ENCODE measurements at regions not wholly inside any gene's neighbourhood (a gene's known extent, or its start where the extent isn't known, plus 50 kb on each side); places are given as distances from the start of the nearest gene placed in this dataset.

- DNase-seq (ENCODE audit: low read depth, low spot score) = no peak
- in situ Hi-C loops (cut with HindIII; ENCODE audit: low pct_unique_long_range_greater_than_20kb, low sequenced_read_pairs) = no loop called here
Measured at GRCh38 chr14:30299915-30300314, 259.0 kb upstream of the G2E3 start.

- in situ Hi-C loops (cut with HindIII; ENCODE audit: low pct_unique_long_range_greater_than_20kb, low sequenced_read_pairs) = no loop called here
- no peak for DNase-seq (ENCODE audit: low read depth, low spot score)
Measured at GRCh38 chr14:30303350-30303749, 255.6 kb upstream of the G2E3 start.

GRCh38 chr14:30305346-30305745 lies 253.6 kb upstream of the G2E3 start:
- no peak for DNase-seq (ENCODE audit: low read depth, low spot score)
- in situ Hi-C loops (cut with HindIII; ENCODE audit: low pct_unique_long_range_greater_than_20kb, low sequenced_read_pairs) = no loop called here

GRCh38 chr14:30309405-30309804 lies 249.6 kb upstream of the G2E3 start:
- no peak for DNase-seq (ENCODE audit: low read depth, low spot score)
- in situ Hi-C loops (cut with HindIII; ENCODE audit: low pct_unique_long_range_greater_than_20kb, low sequenced_read_pairs) = no loop called here

GRCh38 chr14:30312214-30312613 lies 246.7 kb upstream of the G2E3 start:
- in situ Hi-C loops (cut with HindIII; ENCODE audit: low pct_unique_long_range_greater_than_20kb, low sequenced_read_pairs) = no loop called here
- no peak for DNase-seq (ENCODE audit: low read depth, low spot score)

GRCh38 chr14:30317729-30318128 lies 241.2 kb upstream of the G2E3 start:
- in situ Hi-C loops (cut with HindIII; ENCODE audit: low pct_unique_long_range_greater_than_20kb, low sequenced_read_pairs) = no loop called here
- no peak for DNase-seq (ENCODE audit: low read depth, low spot score)

GRCh38 chr14:30322819-30323218 lies 236.1 kb upstream of the G2E3 start:
- DNase-seq (ENCODE audit: low read depth, low spot score) = no peak
- in situ Hi-C loops (cut with HindIII; ENCODE audit: low pct_unique_long_range_greater_than_20kb, low sequenced_read_pairs) = no loop called here

- in situ Hi-C loops (cut with HindIII; ENCODE audit: low pct_unique_long_range_greater_than_20kb, low sequenced_read_pairs) = no loop called here
- no peak for DNase-seq (ENCODE audit: low read depth, low spot score)
Measured at GRCh38 chr14:30330033-30330432, 228.9 kb upstream of the G2E3 start.

GRCh38 chr14:30330445-30330844 lies 228.5 kb upstream of the G2E3 start:
- in situ Hi-C loops (cut with HindIII; ENCODE audit: low pct_unique_long_range_greater_than_20kb, low sequenced_read_pairs) = no loop called here
- peak; percentile 33 for DNase-seq (ENCODE audit: low read depth, low spot score)

GRCh38 chr14:30331030-30331429 lies 227.9 kb upstream of the G2E3 start:
- no peak for DNase-seq (ENCODE audit: low read depth, low spot score)
- in situ Hi-C loops (cut with HindIII; ENCODE audit: low pct_unique_long_range_greater_than_20kb, low sequenced_read_pairs) = no loop called here

GRCh38 chr14:30332374-30332773 lies 226.6 kb upstream of the G2E3 start:
- no peak for DNase-seq (ENCODE audit: low read depth, low spot score)
- in situ Hi-C loops (cut with HindIII; ENCODE audit: low pct_unique_long_range_greater_than_20kb, low sequenced_read_pairs) = no loop called here

- in situ Hi-C loops (cut with HindIII; ENCODE audit: low pct_unique_long_range_greater_than_20kb, low sequenced_read_pairs) = no loop called here
- DNase-seq (ENCODE audit: low read depth, low spot score) = no peak
Measured at GRCh38 chr14:30333934-30334333, 225.0 kb upstream of the G2E3 start.

GRCh38 chr14:30337456-30337855 lies 221.5 kb upstream of the G2E3 start:
- no peak for DNase-seq (ENCODE audit: low read depth, low spot score)
- in situ Hi-C loops (cut with HindIII; ENCODE audit: low pct_unique_long_range_greater_than_20kb, low sequenced_read_pairs) = no loop called here

- no peak for DNase-seq (ENCODE audit: low read depth, low spot score)
- in situ Hi-C loops (cut with HindIII; ENCODE audit: low pct_unique_long_range_greater_than_20kb, low sequenced_read_pairs) = no loop called here
Measured at GRCh38 chr14:30339311-30339901, 219.6 kb upstream of the G2E3 start.

- in situ Hi-C loops (cut with HindIII; ENCODE audit: low pct_unique_long_range_greater_than_20kb, low sequenced_read_pairs) = no loop called here
- no peak for DNase-seq (ENCODE audit: low read depth, low spot score)
Measured at GRCh38 chr14:30340495-30340894, 218.5 kb upstream of the G2E3 start.

GRCh38 chr14:30345511-30345910 lies 213.4 kb upstream of the G2E3 start:
- DNase-seq (ENCODE audit: low read depth, low spot score) = no peak
- in situ Hi-C loops (cut with HindIII; ENCODE audit: low pct_unique_long_range_greater_than_20kb, low sequenced_read_pairs) = no loop called here

- no peak for DNase-seq (ENCODE audit: low read depth, low spot score)
- in situ Hi-C loops (cut with HindIII; ENCODE audit: low pct_unique_long_range_greater_than_20kb, low sequenced_read_pairs) = no loop called here
Measured at GRCh38 chr14:30348445-30348844, 210.5 kb upstream of the G2E3 start.

GRCh38 chr14:30349520-30349919 lies 209.4 kb upstream of the G2E3 start:
- in situ Hi-C loops (cut with HindIII; ENCODE audit: low pct_unique_long_range_greater_than_20kb, low sequenced_read_pairs) = no loop called here
- DNase-seq (ENCODE audit: low read depth, low spot score) = no peak

GRCh38 chr14:30354439-30354838 lies 204.5 kb upstream of the G2E3 start:
- no peak for DNase-seq (ENCODE audit: low read depth, low spot score)
- in situ Hi-C loops (cut with HindIII; ENCODE audit: low pct_unique_long_range_greater_than_20kb, low sequenced_read_pairs) = no loop called here

- DNase-seq (ENCODE audit: low read depth, low spot score) = no peak
- in situ Hi-C loops (cut with HindIII; ENCODE audit: low pct_unique_long_range_greater_than_20kb, low sequenced_read_pairs) = no loop called here
Measured at GRCh38 chr14:30355431-30355913, 203.5 kb upstream of the G2E3 start.
